CD14-positive monocyte (primary cell): ENCODE measurements at regions not wholly inside any gene's neighbourhood (a gene's known extent, or its start where the extent isn't known, plus 50 kb on each side); places are given as distances from the start of the nearest gene placed in this dataset.

ENCODE experiments used
- DNase-seq, 3 donors: peaks; one replicate each; pipeline ENCODE4 v3.0.0-alpha.2; 2011 to 2022
- H2AFZ ChIP-seq: 2 replicates; pipeline ENCODE4 v1.6.0; 2012; ENCODE audit warnings: mild to moderate bottlenecking, low read depth, low read length, inconsistent platforms; ENCODE audit not compliant: insufficient read depth, poor library complexity, severe bottlenecking
- H3K27ac ChIP-seq, 2 donors: 1 replicate in 1 of 2; 2 replicates in 1 of 2; pipeline ENCODE4 v1.5.1; 2012 to 2013; ENCODE audit warnings: low read length in 2 of 2, control low read depth in 1 of 2, inconsistent platforms in 1 of 2, low read depth in 1 of 2, mild to moderate bottlenecking in 1 of 2
- H3K27me3 ChIP-seq, 2 donors: one replicate each; pipeline versions ENCODE4 v1.6.0 to v1.6.1; 2011 to 2013; ENCODE audit warnings: low read length in 2 of 2; ENCODE audit not compliant: control insufficient read depth in 2 of 2, insufficient read depth in 2 of 2
- H3K36me3 ChIP-seq, 2 donors: replicated peaks in 1 of 2; 1 replicate in 1 of 2; 2 replicates in 1 of 2; pipeline versions ENCODE4 v1.5.1 to v1.6.1; 2012 to 2013; ENCODE audit warnings: low read length in 2 of 2, control low read depth in 1 of 2, inconsistent platforms in 1 of 2, mild to moderate bottlenecking in 1 of 2; ENCODE audit not compliant: insufficient read depth in 2 of 2, control insufficient read depth in 1 of 2
- H3K4me1 ChIP-seq, 2 donors: 1 replicate in 1 of 2; 2 replicates in 1 of 2; pipeline versions ENCODE4 v1.5.1 to v1.6.1; 2012 to 2013; ENCODE audit warnings: low read length in 2 of 2, control low read depth in 1 of 2, inconsistent platforms in 1 of 2, mild to moderate bottlenecking in 1 of 2, moderate library complexity in 1 of 2; ENCODE audit not compliant: insufficient read depth in 2 of 2, control insufficient read depth in 1 of 2
- H3K4me2 ChIP-seq: replicated peaks from 2 replicates; pipeline ENCODE3; 2012; ENCODE audit warnings: low read length, moderate library complexity, mild to moderate bottlenecking; ENCODE audit not compliant: poor library complexity, severe bottlenecking; ENCODE audit errors: extremely low read depth
- H3K4me3 ChIP-seq, 3 experiments: fragments of 200-600 bp in 1 of 3; sonication (generic) in 1 of 3; replicated peaks in 1 of 3; 1 replicate in 2 of 3; 2 replicates in 1 of 3; pipeline ENCODE4 v1.5.1; 2011 to 2013; ENCODE audit warnings: low read length in 3 of 3, mild to moderate bottlenecking in 3 of 3, control low read depth in 2 of 3, low read depth in 2 of 3, inconsistent platforms in 1 of 3, moderate library complexity in 1 of 3
- H3K79me2 ChIP-seq: 2 replicates; pipeline ENCODE4 v1.6.0; 2012; ENCODE audit warnings: mild to moderate bottlenecking, control low read depth, inconsistent platforms, low read length, moderate library complexity; ENCODE audit not compliant: insufficient read depth
- H3K9ac ChIP-seq: 2 replicates; pipeline ENCODE4 v1.6.0; 2017; ENCODE audit warnings: low read length, mild to moderate bottlenecking; ENCODE audit not compliant: insufficient read depth, poor library complexity, severe bottlenecking
- H3K9me3 ChIP-seq, 2 donors: replicated peaks in 1 of 2; 1 replicate in 1 of 2; 2 replicates in 1 of 2; pipeline versions ENCODE4 v1.5.1 to v1.6.1; 2012 to 2013; ENCODE audit warnings: low read length in 2 of 2, control low read depth in 1 of 2; ENCODE audit not compliant: control insufficient read depth in 1 of 2, insufficient read depth in 1 of 2
- H4K20me1 ChIP-seq: 2 replicates; pipeline ENCODE4 v1.6.0; 2012; ENCODE audit warnings: mild to moderate bottlenecking, low read length, control low read depth, moderate library complexity; ENCODE audit not compliant: insufficient read depth
- H3K27ac Mint-ChIP-seq, 7 donors: one replicate each; pipeline ENCODE4 v1.8.0; 2020; ENCODE audit warnings: mild to moderate bottlenecking in 7 of 7, mixed read lengths in 7 of 7, moderate library complexity in 6 of 7, inconsistent platforms in 2 of 7
- H3K27me3 Mint-ChIP-seq, 3 donors: one replicate each; pipeline ENCODE4 v1.8.0; 2021 to 2022; ENCODE audit warnings: low read depth in 3 of 3, mild to moderate bottlenecking in 3 of 3, mixed read lengths in 3 of 3, moderate library complexity in 3 of 3, inconsistent platforms in 1 of 3
- H3K36me3 Mint-ChIP-seq, 2 donors: one replicate each; pipeline ENCODE4 v1.8.0; 2020; ENCODE audit warnings: mixed read lengths in 2 of 2, inconsistent platforms in 1 of 2, mild to moderate bottlenecking in 1 of 2
- H3K4me1 Mint-ChIP-seq: one replicate; pipeline ENCODE4 v1.8.0; 2020; ENCODE audit warnings: mild to moderate bottlenecking, mixed read lengths
- H3K4me3 Mint-ChIP-seq, 2 donors: one replicate each; pipeline ENCODE4 v1.8.0; 2020; ENCODE audit warnings: mild to moderate bottlenecking in 2 of 2, mixed read lengths in 2 of 2, moderate library complexity in 1 of 2
- H3K9me3 Mint-ChIP-seq, 7 donors: one replicate each; pipeline ENCODE4 v1.8.0; 2020 to 2022; ENCODE audit warnings: mixed read lengths in 7 of 7, mild to moderate bottlenecking in 6 of 7, moderate library complexity in 6 of 7, inconsistent platforms in 2 of 7
- WGBS: methylation state at CpG from one replicate; pipeline ENCODE4 v1.1.5; 2013; ENCODE audit warnings: missing lambda C conversion rate; ENCODE audit not compliant: insufficient coverage; 5-methylcytosine and 5-hydroxymethylcytosine counted together
- intact Hi-C, 2 donors: fragments of 100-400 bp; cut with micrococcal nuclease; formaldehyde crosslinking; loops; one replicate each; pipeline versions ENCODE4 v1.15.0 to v1.15.1; 2023
- TF ChIP-seq, protein P1 (sequence below): fragments of 200-600 bp; IDR thresholded peaks from one replicate; pipeline ENCODE4 v1.8.0; 2022; ENCODE audit warnings: antibody characterized with exemption, mild to moderate bottlenecking

- H4K20me1 ChIP-seq = no peaks in the 10 kb centered on the region
- no CpG with 5 or more reads among the region's 3 CpGs for WGBS
- Mint-ChIP-seq H3K9me3 (peaks cover 2 to 13% (median 10%) of the 10 kb centered on the region in 7 donors), H3K36me3 (no peaks in the 10 kb centered on the region), H3K4me1 (no peaks in the 10 kb centered on the region), H3K27me3 (peaks cover 0 to 3% (median 0%) of the 10 kb centered on the region in 3 donors), H3K27ac (no peak overlapping the region), H3K4me3 (no peak overlapping the region)
- H3K4me3 ChIP-seq = no peak overlapping the region
- no peaks in the 10 kb centered on the region for H3K27me3 ChIP-seq
- no peak overlapping the region for H2AFZ ChIP-seq
- no peaks in the 10 kb centered on the region for H3K79me2 ChIP-seq
- no peaks in the 10 kb centered on the region for H3K4me1 ChIP-seq
- TF ChIP-seq, protein P1, sequence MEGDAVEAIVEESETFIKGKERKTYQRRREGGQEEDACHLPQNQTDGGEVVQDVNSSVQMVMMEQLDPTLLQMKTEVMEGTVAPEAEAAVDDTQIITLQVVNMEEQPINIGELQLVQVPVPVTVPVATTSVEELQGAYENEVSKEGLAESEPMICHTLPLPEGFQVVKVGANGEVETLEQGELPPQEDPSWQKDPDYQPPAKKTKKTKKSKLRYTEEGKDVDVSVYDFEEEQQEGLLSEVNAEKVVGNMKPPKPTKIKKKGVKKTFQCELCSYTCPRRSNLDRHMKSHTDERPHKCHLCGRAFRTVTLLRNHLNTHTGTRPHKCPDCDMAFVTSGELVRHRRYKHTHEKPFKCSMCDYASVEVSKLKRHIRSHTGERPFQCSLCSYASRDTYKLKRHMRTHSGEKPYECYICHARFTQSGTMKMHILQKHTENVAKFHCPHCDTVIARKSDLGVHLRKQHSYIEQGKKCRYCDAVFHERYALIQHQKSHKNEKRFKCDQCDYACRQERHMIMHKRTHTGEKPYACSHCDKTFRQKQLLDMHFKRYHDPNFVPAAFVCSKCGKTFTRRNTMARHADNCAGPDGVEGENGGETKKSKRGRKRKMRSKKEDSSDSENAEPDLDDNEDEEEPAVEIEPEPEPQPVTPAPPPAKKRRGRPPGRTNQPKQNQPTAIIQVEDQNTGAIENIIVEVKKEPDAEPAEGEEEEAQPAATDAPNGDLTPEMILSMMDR = no peak
- no peak overlapping the region for H3K9ac ChIP-seq
- no peaks in the 10 kb centered on the region for H3K9me3 ChIP-seq
- intact Hi-C loops = no loop called here
- no peak overlapping the region for H3K4me2 ChIP-seq
- H3K36me3 ChIP-seq = no peaks in the 10 kb centered on the region
- DNase-seq = no peak
- H3K27ac ChIP-seq = no peak overlapping the region
These were observed 78.5 kb upstream of the TMEM178A start for GRCh38 chr2:39587168-39587567.

DNA sequence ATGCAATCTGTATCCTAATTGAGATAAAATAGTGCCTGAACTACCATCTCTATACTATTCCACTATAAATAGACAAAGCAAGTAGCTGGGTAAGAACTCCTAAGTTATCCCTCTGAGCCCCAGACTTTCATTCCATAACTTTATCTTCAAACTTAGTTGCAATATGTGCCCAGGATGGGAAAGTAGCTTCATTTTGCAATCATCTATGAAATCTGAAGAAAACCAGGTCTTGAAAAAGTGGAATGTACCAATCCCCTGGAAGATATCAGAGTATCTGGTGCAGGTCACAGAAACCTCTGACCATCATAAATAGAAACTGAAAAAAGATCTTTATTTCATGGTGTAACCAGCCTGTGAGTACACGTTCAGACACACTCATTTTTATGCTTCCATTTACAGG lies 78.1 kb upstream of the TMEM178A start:
- Histone ChIP-seq H3K4me1 (no peaks in the 10 kb centered on the region), H3K9ac (no peak overlapping the region), H2AFZ (no peak overlapping the region), H3K27me3 (no peaks in the 10 kb centered on the region), H3K9me3 (no peaks in the 10 kb centered on the region), H3K36me3 (no peaks in the 10 kb centered on the region), H3K79me2 (no peaks in the 10 kb centered on the region), H4K20me1 (no peaks in the 10 kb centered on the region), H3K27ac (no peak overlapping the region), H3K4me2 (no peak overlapping the region), H3K4me3 (no peak overlapping the region)
- H3K27ac Mint-ChIP-seq = no peak overlapping the region
- H3K4me3 Mint-ChIP-seq = no peak overlapping the region
- intact Hi-C loops = no loop called here
- no peaks in the 10 kb centered on the region for H3K4me1 Mint-ChIP-seq
- no peak for DNase-seq
- peaks cover 0 to 3% (median 0%) of the 10 kb centered on the region in 3 donors for H3K27me3 Mint-ChIP-seq
- no peaks in the 10 kb centered on the region for H3K36me3 Mint-ChIP-seq
- WGBS = 100% methylated on average over 1 of the region's 1 CpG
- TF ChIP-seq, protein P1 = no peak
- peaks cover 2 to 13% (median 10%) of the 10 kb centered on the region in 7 donors for H3K9me3 Mint-ChIP-seq
